H54 (cell line): ENCODE measurements at regions not wholly inside any gene's neighbourhood (a gene's known extent, or its start where the extent isn't known, plus 50 kb on each side); places are given as distances from the start of the nearest gene placed in this dataset.

Experiments
- DNase-seq: peaks from one replicate; pipeline ENCODE4 v3.0.0; 2011; ENCODE audit warnings: low spot score, mixed read lengths; ENCODE audit not compliant: insufficient read length
- FAIRE-seq: peaks from 3 replicates; lab custom pipeline; 2011; peaks lifted over from hg19 to GRCh38; lab: Jason Lieb, UNC
- POLR2A ChIP-seq: IDR thresholded peaks from 2 replicates; pipeline ENCODE4 v1.6.1; 2011; ENCODE audit warnings: low read depth, mild to moderate bottlenecking, low read length

- no peak for FAIRE-seq
- TF ChIP-seq POLR2A = no peak
- DNase-seq = no peak
Observed at GRCh38 chr10:83037653-83038052, 1101.7 kb upstream of the GHITM start.

GRCh38 chr10:83038631-83039030, 1100.7 kb upstream of the GHITM start:
- TF ChIP-seq POLR2A = no peak
- DNase-seq = no peak
- no peak for FAIRE-seq

- DNase-seq (no peak), FAIRE-seq (no peak)
- TF ChIP-seq POLR2A = no peak
Observed at GRCh38 chr10:83045731-83046130, 1093.6 kb upstream of the GHITM start.

GRCh38 chr10:83050815-83051214, 1088.5 kb upstream of the GHITM start:
- no peak for DNase-seq
- TF ChIP-seq POLR2A = no peak
- no peak for FAIRE-seq

GRCh38 chr10:83062871-83063270, 1076.4 kb upstream of the GHITM start:
- no peak for DNase-seq
- FAIRE-seq = no peak
- TF ChIP-seq POLR2A = no peak

- FAIRE-seq (no peak), DNase-seq (no peak)
- no peak for TF ChIP-seq POLR2A
Observed at GRCh38 chr10:83073472-83073871, 1065.8 kb upstream of the GHITM start.

- no peak for TF ChIP-seq POLR2A
- FAIRE-seq (no peak), DNase-seq (no peak)
Observed at GRCh38 chr10:83075016-83075814, 1064.1 kb upstream of the GHITM start.

- no peak for TF ChIP-seq POLR2A
- FAIRE-seq (no peak), DNase-seq (no peak)
Observed at GRCh38 chr10:83075815-83076355, 1063.4 kb upstream of the GHITM start.

GRCh38 chr10:83076443-83076842, 1062.9 kb upstream of the GHITM start:
- FAIRE-seq (no peak), DNase-seq (no peak)
- TF ChIP-seq POLR2A = no peak

GRCh38 chr10:83078160-83078559, 1061.1 kb upstream of the GHITM start:
- no peak for TF ChIP-seq POLR2A
- DNase-seq = no peak
- no peak for FAIRE-seq

- TF ChIP-seq POLR2A = no peak
- no peak for DNase-seq
- no peak for FAIRE-seq
Observed at GRCh38 chr10:83078645-83079044, 1060.7 kb upstream of the GHITM start.

- TF ChIP-seq POLR2A = no peak
- DNase-seq (no peak), FAIRE-seq (no peak)
Observed at GRCh38 chr10:83083831-83084230, 1055.5 kb upstream of the GHITM start.

- FAIRE-seq = no peak
- no peak for TF ChIP-seq POLR2A
- no peak for DNase-seq
Observed at GRCh38 chr10:83089335-83089734, 1050.0 kb upstream of the GHITM start.

GRCh38 chr10:83104616-83105015, 1034.7 kb upstream of the GHITM start:
- FAIRE-seq = no peak
- no peak for TF ChIP-seq POLR2A
- no peak for DNase-seq
